GM12891 (cell line): ENCODE measurements at regions not wholly inside any gene's neighbourhood (a gene's known extent, or its start where the extent isn't known, plus 50 kb on each side); places are given as distances from the start of the nearest gene placed in this dataset.

Experiments
- PAX5 ChIP-seq: IDR thresholded peaks from 2 replicates; pipeline ENCODE4 v1.6.1; 2011; ENCODE audit warnings: low read length, moderate library complexity, mild to moderate bottlenecking; ENCODE audit not compliant: insufficient read depth, severe bottlenecking
- POLR2A ChIP-seq: IDR thresholded peaks from 2 replicates; pipeline ENCODE4 v1.6.1; 2011; ENCODE audit warnings: low read depth, low read length, control low read depth
- POLR2AphosphoS5 ChIP-seq: IDR thresholded peaks from 2 replicates; pipeline ENCODE4 v1.6.1; 2011; ENCODE audit warnings: low read depth, low read length, control low read depth
- SPI1 ChIP-seq: IDR thresholded peaks from 2 replicates; pipeline ENCODE4 v1.6.1; 2011; ENCODE audit warnings: low read depth, low read length, control low read depth
- TAF1 ChIP-seq: IDR thresholded peaks from 2 replicates; pipeline ENCODE4 v1.6.1; 2011; ENCODE audit warnings: low read depth, low read length, control low read depth

- TF ChIP-seq POLR2AphosphoS5 (no peak), POLR2A (no peak), TAF1 (no peak), PAX5 (no peak), SPI1 (no peak)
Observed at GRCh38 chr6:62465206-62465605, 179.2 kb upstream of the KHDRBS2 start.
